ENCODE measurements at regions not wholly inside any gene's neighbourhood (a gene's known extent, or its start where the extent isn't known, plus 50 kb on each side); places are given as distances from the start of the nearest gene placed in this dataset.
A peak's percentile ranks its signal among the peaks of the same experiment; 100 is the strongest.

DNA sequence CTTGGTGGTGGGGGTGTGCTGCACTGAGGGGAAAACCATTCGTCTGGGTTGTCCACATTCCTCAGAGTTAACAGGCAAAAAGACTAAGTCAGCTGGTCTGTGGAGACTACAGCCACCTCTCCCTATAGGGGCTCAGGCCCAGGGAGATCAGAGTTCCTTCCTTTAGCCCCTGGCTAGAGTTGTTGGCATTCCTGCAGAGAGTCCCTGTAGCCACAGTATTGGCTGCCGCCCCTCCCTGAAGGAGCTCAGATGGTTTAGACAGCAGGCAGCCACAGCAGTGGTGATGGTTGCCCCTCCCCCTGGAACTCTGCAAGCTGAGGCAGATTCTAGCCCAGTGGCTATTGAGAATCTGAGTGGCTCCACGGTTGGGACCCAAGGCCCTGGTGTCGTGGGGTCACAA lies 1072.5 kb upstream of the ATXN7L3B start:
- Histone ChIP-seq H3K27ac (ENCODE audit: low read depth in 2 of 2, low read length in 2 of 2) (no peak overlapping the region), H3K9ac (ENCODE audit: low read length in 3 of 3) (no peak overlapping the region), H3K27me3 (ENCODE audit: control insufficient read depth, insufficient read depth, low read length) (no peaks in the 10 kb centered on the region), H3K4me3 (ENCODE audit: low read length in 3 of 3) (no peak overlapping the region), H3K9me3 (ENCODE audit: control insufficient read depth in 2 of 3, insufficient read depth in 1 of 3, low read length in 3 of 3) (no peaks in the 10 kb centered on the region), H3K4me1 (ENCODE audit: control insufficient read depth in 2 of 3, insufficient read depth in 2 of 3, low read depth in 1 of 3, low read length in 3 of 3) (no peaks in the 10 kb centered on the region), H3K36me3 (ENCODE audit: control insufficient read depth in 2 of 3, insufficient read depth in 3 of 3, low read length in 3 of 3) (no peaks in the 10 kb centered on the region)
- intact Hi-C loops (cut with DNase I) = no loop called here
- TF ChIP-seq, protein P1, sequence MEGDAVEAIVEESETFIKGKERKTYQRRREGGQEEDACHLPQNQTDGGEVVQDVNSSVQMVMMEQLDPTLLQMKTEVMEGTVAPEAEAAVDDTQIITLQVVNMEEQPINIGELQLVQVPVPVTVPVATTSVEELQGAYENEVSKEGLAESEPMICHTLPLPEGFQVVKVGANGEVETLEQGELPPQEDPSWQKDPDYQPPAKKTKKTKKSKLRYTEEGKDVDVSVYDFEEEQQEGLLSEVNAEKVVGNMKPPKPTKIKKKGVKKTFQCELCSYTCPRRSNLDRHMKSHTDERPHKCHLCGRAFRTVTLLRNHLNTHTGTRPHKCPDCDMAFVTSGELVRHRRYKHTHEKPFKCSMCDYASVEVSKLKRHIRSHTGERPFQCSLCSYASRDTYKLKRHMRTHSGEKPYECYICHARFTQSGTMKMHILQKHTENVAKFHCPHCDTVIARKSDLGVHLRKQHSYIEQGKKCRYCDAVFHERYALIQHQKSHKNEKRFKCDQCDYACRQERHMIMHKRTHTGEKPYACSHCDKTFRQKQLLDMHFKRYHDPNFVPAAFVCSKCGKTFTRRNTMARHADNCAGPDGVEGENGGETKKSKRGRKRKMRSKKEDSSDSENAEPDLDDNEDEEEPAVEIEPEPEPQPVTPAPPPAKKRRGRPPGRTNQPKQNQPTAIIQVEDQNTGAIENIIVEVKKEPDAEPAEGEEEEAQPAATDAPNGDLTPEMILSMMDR (IDR thresholded peaks at IDR 0.05; ENCODE audit: borderline replicate concordance, extremely low read depth, insufficient read depth) = no peak
- DNase-seq (peak in 1 of 5 donors; percentile 5), FAIRE-seq (no peak)

DNA sequence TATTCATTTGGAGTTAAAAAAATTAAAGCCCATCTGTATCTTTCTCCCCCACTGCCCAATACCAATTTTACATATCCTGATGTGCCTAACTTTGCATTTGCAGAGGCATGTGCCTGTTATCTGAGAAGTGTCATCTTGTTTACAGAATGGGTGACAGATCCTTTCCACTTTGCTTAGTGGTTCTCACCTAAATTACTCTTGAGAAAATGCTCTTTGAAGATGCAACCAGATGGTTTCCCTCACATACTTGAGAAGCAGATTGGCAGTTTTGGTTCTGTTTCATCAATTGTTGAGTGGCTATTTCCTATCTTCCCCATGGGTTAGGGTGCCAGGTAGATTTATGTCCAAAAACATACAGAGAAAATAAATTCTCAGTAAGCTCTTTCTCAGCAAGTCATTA lies 1051.4 kb upstream of the ATXN7L3B start:
- DNase-seq = peak in 2 of 5 donors; percentile 5 to 13
- TF ChIP-seq, protein P1 (IDR thresholded peaks at IDR 0.05; ENCODE audit: borderline replicate concordance, extremely low read depth, insufficient read depth) = no peak

DNA sequence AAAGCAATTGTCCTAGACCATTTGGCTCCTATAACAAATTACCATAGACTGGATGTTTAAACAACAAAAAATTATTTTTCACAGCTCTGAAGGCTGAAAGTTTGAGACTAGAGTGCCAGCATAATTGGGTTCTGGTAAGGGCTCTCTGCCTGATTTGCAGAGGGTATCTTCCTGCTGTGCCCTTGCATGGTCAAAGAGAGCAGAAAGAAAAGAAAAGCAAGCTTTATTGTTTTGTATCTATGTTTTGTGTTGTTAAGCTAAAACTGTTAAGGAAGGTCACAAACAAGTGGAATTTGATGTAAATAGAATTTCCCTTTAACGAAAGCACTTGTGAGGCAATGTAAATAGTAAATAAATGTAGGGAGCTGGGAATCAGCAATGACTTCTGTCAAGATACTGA lies 1031.0 kb upstream of the ATXN7L3B start:
- Histone ChIP-seq H3K4me3 (ENCODE audit: low read length in 3 of 3) (no peak overlapping the region), H3K27ac (ENCODE audit: low read depth in 2 of 2, low read length in 2 of 2) (no peak overlapping the region), H3K4me1 (ENCODE audit: control insufficient read depth in 2 of 3, insufficient read depth in 2 of 3, low read depth in 1 of 3, low read length in 3 of 3) (no peaks in the 10 kb centered on the region), H3K36me3 (ENCODE audit: control insufficient read depth in 2 of 3, insufficient read depth in 3 of 3, low read length in 3 of 3) (no peaks in the 10 kb centered on the region), H3K27me3 (ENCODE audit: control insufficient read depth, insufficient read depth, low read length) (no peaks in the 10 kb centered on the region), H3K9me3 (ENCODE audit: control insufficient read depth in 2 of 3, insufficient read depth in 1 of 3, low read length in 3 of 3) (no peaks in the 10 kb centered on the region), H3K9ac (ENCODE audit: low read length in 3 of 3) (no peak overlapping the region)
- DNase-seq (no peak), FAIRE-seq (no peak)
- TF ChIP-seq, protein P1 (IDR thresholded peaks at IDR 0.05; ENCODE audit: borderline replicate concordance, extremely low read depth, insufficient read depth) = no peak
- intact Hi-C loops (cut with DNase I) = no loop called here

More for the DNA sequence above, 1051.4 kb upstream of the ATXN7L3B start:
- Histone ChIP-seq H3K36me3 (ENCODE audit: control insufficient read depth in 2 of 3, insufficient read depth in 3 of 3, low read length in 3 of 3) (no peaks in the 10 kb centered on the region), H3K27me3 (ENCODE audit: control insufficient read depth, insufficient read depth, low read length) (no peaks in the 10 kb centered on the region), H3K9me3 (ENCODE audit: control insufficient read depth in 2 of 3, insufficient read depth in 1 of 3, low read length in 3 of 3) (no peaks in the 10 kb centered on the region), H3K27ac (ENCODE audit: low read depth in 2 of 2, low read length in 2 of 2) (no peak overlapping the region), H3K4me1 (ENCODE audit: control insufficient read depth in 2 of 3, insufficient read depth in 2 of 3, low read depth in 1 of 3, low read length in 3 of 3) (no peaks in the 10 kb centered on the region), H3K4me3 (ENCODE audit: low read length in 3 of 3) (no peak overlapping the region), H3K9ac (ENCODE audit: low read length in 3 of 3) (no peak overlapping the region)
- intact Hi-C loops (cut with DNase I) = no loop called here
- FAIRE-seq = no peak

DNA sequence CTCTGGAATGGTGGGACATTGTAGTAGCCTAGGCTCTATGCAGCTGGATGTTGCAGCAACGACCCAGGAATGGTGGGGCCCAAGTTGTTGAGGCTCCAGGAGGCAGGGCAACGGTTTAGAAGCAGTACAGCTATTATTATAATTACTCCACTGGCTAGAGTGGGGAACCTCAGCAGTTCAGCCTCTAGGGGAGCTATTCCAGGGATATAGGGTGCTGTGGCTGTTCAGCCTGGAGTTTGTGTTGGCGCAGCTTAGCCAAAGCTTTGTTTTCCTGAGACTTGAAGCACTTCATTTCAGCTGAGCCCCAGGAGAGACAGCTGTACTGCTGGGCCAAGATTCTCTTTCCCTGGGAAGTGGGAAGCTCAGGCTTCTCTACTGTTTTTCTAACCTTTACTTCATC lies 1023.0 kb upstream of the ATXN7L3B start:
- Histone ChIP-seq H3K27ac (ENCODE audit: low read depth in 2 of 2, low read length in 2 of 2) (no peak overlapping the region), H3K36me3 (ENCODE audit: control insufficient read depth in 2 of 3, insufficient read depth in 3 of 3, low read length in 3 of 3) (no peaks in the 10 kb centered on the region), H3K9ac (ENCODE audit: low read length in 3 of 3) (no peak overlapping the region), H3K27me3 (ENCODE audit: control insufficient read depth, insufficient read depth, low read length) (no peaks in the 10 kb centered on the region), H3K9me3 (ENCODE audit: control insufficient read depth in 2 of 3, insufficient read depth in 1 of 3, low read length in 3 of 3) (peaks cover 0 to 3% (median 0%) of the 10 kb centered on the region in 3 donors), H3K4me1 (ENCODE audit: control insufficient read depth in 2 of 3, insufficient read depth in 2 of 3, low read depth in 1 of 3, low read length in 3 of 3) (no peaks in the 10 kb centered on the region), H3K4me3 (ENCODE audit: low read length in 3 of 3) (no peak overlapping the region)
- no peak for FAIRE-seq
- TF ChIP-seq, protein P1 (IDR thresholded peaks at IDR 0.05; ENCODE audit: borderline replicate concordance, extremely low read depth, insufficient read depth) = no peak
- DNase-seq = no peak
- intact Hi-C loops (cut with DNase I) = no loop called here

Data from kidney (tissue), 13 donors.